GM10266 (cell line): ENCODE measurements at regions not wholly inside any gene's neighbourhood (a gene's known extent, or its start where the extent isn't known, plus 50 kb on each side); places are given as distances from the start of the nearest gene placed in this dataset.

ENCODE experiments used
- DNase-seq: peaks from one replicate; pipeline ENCODE4 v3.0.0; 2012; ENCODE audit errors: extremely low spot score
- TF ChIP-seq, protein P1 (sequence below): IDR thresholded peaks from 2 replicates; pipeline ENCODE4 v1.5.1; 2012; ENCODE audit warnings: mild to moderate bottlenecking, low read depth; ENCODE audit not compliant: control insufficient read depth, insufficient read depth; ENCODE audit errors: missing control alignments

DNA sequence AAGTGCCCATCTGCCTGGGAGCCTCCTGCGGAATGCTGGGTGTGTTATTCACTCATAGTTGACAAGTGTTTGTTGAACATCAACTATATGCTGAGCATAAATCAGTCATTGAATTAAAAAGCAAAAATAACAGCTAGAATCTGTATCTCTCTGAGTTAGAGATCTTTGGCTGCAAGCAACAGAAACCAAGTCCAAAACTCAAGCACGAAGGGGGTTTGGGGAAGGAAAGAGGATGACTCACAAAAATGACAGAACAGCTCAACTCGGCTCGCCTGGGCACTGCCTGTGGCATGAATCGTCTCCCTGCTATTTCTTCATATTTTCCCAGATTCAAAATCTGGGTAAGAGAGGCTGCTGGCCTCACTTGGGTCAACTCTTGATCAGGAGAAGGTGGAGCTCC lies 72.6 kb upstream of the NCOR2 start:
- DNase-seq, result no peak
- TF ChIP-seq, protein P1, sequence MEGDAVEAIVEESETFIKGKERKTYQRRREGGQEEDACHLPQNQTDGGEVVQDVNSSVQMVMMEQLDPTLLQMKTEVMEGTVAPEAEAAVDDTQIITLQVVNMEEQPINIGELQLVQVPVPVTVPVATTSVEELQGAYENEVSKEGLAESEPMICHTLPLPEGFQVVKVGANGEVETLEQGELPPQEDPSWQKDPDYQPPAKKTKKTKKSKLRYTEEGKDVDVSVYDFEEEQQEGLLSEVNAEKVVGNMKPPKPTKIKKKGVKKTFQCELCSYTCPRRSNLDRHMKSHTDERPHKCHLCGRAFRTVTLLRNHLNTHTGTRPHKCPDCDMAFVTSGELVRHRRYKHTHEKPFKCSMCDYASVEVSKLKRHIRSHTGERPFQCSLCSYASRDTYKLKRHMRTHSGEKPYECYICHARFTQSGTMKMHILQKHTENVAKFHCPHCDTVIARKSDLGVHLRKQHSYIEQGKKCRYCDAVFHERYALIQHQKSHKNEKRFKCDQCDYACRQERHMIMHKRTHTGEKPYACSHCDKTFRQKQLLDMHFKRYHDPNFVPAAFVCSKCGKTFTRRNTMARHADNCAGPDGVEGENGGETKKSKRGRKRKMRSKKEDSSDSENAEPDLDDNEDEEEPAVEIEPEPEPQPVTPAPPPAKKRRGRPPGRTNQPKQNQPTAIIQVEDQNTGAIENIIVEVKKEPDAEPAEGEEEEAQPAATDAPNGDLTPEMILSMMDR, result no peak

- DNase-seq, result no peak
These were observed 71.9 kb upstream of the NCOR2 start for GRCh38 chr12:124639122-124639806.

DNA sequence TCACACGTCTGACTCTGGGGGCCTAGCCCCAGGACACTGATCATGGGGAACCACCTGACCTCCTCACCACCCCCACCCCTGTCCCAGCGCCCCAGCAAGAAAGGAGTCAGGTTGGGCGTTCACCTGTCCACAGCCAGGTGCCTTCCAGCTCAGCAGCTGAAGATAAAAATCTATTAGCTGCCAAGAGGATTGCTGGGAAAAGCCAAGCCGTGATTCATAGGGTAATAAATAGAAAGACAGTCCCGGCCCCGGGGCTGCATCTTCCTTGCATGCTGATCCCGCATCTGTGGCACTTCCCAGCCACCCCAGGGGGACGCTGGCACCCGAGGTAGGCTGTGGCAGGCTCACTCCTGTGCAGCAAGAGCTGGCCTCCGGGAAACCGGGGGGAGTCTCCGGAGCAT lies 70.2 kb upstream of the NCOR2 start:
- TF ChIP-seq, protein P1, result no peak
- no peak for DNase-seq

More at GRCh38 chr12:124639122-124639806, 71.9 kb upstream of the NCOR2 start:
- TF ChIP-seq, protein P1, result no peak

DNA sequence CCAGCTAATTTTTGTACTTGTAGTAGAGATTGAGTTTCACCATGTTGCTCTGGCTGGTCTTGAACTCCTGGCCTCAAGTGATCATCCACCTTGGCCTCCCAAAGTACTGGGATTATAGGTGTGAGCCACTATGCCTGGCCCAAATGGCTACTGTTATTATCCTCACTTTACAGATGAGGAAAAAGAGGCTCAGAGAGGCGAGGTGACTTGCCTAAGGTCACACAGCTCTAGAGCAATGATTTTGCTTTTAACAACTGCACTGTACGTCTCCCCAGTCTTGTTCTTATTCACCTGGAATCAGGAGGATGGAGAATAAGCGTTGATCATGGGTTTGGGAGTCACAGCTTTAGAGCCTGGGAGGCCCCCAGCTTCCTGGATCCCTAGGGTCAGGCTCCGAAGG lies 69.8 kb upstream of the NCOR2 start:
- no peak for DNase-seq
- TF ChIP-seq, protein P1, result no peak

DNA sequence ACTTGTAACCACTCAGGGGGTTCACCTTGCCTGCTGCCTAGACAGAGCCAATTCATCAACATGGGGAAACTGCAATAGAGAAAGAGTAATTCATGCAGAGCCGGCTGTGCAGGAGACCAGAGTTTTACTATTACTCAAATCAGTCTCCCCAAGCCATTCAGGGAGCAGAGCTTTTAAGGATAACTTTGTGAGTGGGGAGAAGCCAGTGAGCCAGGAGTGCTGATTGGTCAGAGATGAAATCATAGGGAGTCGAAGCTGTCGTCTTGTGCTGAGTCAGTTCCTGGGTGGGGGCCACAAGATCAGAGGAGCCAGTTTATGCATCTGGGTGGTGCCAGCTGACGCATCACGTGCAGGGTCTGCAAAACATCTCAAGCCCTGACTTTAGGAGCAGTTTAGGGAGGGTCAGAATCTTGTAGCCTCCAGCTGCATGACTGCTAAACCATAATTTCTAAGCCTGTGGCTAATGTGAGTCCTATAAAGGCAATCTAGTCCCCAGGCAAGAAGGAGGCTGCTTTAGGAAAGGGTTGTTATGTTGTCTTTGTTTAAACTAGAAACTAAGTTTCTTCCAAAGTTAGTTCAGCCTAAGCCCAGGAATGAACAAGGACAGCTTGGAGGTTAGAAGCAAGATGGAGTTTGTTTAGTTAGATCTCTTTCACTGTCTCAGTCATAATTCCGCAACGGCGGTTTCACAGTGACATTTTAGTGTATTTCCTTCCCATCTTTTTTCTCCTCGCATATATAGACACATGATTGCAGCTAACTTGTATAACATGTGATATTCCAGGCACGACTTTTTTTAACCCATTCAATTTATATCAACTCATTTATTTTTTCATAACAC lies 68.9 kb upstream of the NCOR2 start:
- DNase-seq, result no peak
- TF ChIP-seq, protein P1, result no peak

DNA sequence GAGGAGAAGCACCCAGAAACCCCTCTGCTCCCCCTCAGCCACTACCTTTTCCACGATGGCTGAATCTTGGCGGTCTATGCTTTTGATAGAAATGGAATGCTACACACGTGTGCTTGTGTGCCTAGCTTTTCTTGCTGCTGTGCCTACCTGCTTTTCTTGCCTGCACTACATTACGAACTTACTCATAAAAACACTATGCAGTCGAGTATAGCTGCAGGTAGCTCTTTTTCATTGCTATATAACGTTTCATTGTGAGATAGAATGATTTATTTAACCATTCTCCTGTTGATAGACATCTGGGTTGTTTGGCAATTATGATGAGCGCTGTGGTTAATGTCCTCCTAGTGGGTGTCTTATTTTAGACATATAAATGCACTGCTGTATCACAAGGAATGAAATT lies 67.9 kb upstream of the NCOR2 start:
- TF ChIP-seq, protein P1, result no peak
- no peak for DNase-seq
